Thyroid gland (tissue), 4 donors: ENCODE measurements at regions not wholly inside any gene's neighbourhood (a gene's known extent, or its start where the extent isn't known, plus 50 kb on each side); places are given as distances from the start of the nearest gene placed in this dataset.

Source experiments
- POLR2A ChIP-seq, 2 donors: fragments of 450-650 bp; IDR thresholded peaks; one replicate each; pipeline ENCODE4 v1.6.1; 2017; ENCODE audit warnings: antibody characterized with exemption in 2 of 2, mild to moderate bottlenecking in 2 of 2, moderate library complexity in 1 of 2
- TF ChIP-seq, protein P1 (sequence below), 6 experiments: fragments of 200-600 bp in 3 of 6; fragments of 450-650 bp in 3 of 6; sonication (generic) in 3 of 6; IDR thresholded peaks; one replicate each; pipeline ENCODE4 v1.5.1; 2016 to 2019; ENCODE audit warnings: antibody characterized with exemption in 6 of 6, mild to moderate bottlenecking in 2 of 6, inconsistent platforms in 1 of 6, moderate library complexity in 1 of 6

DNA sequence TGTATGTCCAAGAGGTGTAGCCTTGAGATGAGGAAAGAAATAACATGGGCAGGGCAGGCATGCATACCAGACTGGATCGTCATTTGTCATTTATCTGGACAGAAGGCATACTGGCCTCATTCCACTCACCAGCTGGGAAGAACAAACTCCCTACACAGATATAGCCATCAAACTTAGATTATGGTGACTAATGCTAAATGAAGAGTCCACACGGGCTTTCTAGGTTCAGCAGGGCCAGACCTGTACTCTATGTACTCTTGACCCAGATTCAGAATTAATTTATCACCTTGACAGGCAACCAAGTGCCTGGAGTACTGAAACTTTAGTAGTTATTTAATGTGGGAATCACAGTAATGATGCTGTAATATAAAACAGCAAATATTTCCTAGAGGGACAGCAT, 164.3 kb upstream of the IL12A start:
- TF ChIP-seq, protein P1, sequence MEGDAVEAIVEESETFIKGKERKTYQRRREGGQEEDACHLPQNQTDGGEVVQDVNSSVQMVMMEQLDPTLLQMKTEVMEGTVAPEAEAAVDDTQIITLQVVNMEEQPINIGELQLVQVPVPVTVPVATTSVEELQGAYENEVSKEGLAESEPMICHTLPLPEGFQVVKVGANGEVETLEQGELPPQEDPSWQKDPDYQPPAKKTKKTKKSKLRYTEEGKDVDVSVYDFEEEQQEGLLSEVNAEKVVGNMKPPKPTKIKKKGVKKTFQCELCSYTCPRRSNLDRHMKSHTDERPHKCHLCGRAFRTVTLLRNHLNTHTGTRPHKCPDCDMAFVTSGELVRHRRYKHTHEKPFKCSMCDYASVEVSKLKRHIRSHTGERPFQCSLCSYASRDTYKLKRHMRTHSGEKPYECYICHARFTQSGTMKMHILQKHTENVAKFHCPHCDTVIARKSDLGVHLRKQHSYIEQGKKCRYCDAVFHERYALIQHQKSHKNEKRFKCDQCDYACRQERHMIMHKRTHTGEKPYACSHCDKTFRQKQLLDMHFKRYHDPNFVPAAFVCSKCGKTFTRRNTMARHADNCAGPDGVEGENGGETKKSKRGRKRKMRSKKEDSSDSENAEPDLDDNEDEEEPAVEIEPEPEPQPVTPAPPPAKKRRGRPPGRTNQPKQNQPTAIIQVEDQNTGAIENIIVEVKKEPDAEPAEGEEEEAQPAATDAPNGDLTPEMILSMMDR (IDR thresholded peaks at IDR 0.05), result no peak
- TF ChIP-seq POLR2A (IDR thresholded peaks at IDR 0.05), result no peak
